CD4-positive, CD25-positive, alpha-beta regulatory T cell (primary cell): ENCODE measurements at regions not wholly inside any gene's neighbourhood (a gene's known extent, or its start where the extent isn't known, plus 50 kb on each side); places are given as distances from the start of the nearest gene placed in this dataset.

Experiments
- ATAC-seq, 2 donors: fragments of 150-1000 bp; cut with Tn5 transposase; one replicate each; pipeline ENCODE4 v1.10.0; 2021; ENCODE audit warnings: low read depth in 2 of 2, moderate number of reproducible peaks in 2 of 2, moderate library complexity in 1 of 2
- DNase-seq, 3 donors: peaks; one replicate each; pipeline versions ENCODE4 v3.0.0 to v3.0.0-alpha.2; 2012 to 2022; ENCODE audit warnings: mixed read lengths in 1 of 3
- H3K27ac ChIP-seq: one replicate; pipeline ENCODE4 v1.7.0; 2013; ENCODE audit warnings: mild to moderate bottlenecking, low read length; ENCODE audit not compliant: insufficient read depth, poor library complexity, severe bottlenecking
- H3K27me3 ChIP-seq: one replicate; pipeline ENCODE4 v1.7.0; 2013; ENCODE audit warnings: low read length; ENCODE audit not compliant: control insufficient read depth, insufficient read depth
- H3K36me3 ChIP-seq: one replicate; pipeline ENCODE4 v1.7.0; 2013; ENCODE audit warnings: mild to moderate bottlenecking, low read length, moderate library complexity; ENCODE audit not compliant: control insufficient read depth, insufficient read depth
- H3K4me1 ChIP-seq: 2 replicates; pipeline ENCODE4 v1.7.0; 2013; ENCODE audit warnings: mild to moderate bottlenecking, low read length; ENCODE audit not compliant: insufficient read depth, control insufficient read depth, poor library complexity, severe bottlenecking
- H3K4me3 ChIP-seq: one replicate; pipeline ENCODE4 v1.7.0; 2013; ENCODE audit warnings: low read depth, mild to moderate bottlenecking, low read length, moderate library complexity
- H3K9me3 ChIP-seq, 2 experiments: 1 replicate in 1 of 2; 2 replicates in 1 of 2; pipeline ENCODE4 v1.7.0; 2013; ENCODE audit warnings: low read length in 2 of 2, mild to moderate bottlenecking in 1 of 2, moderate library complexity in 1 of 2; ENCODE audit not compliant: control insufficient read depth in 2 of 2
- H3K27ac Mint-ChIP-seq, 3 donors: one replicate each; pipeline ENCODE4 v1.8.0; 2020 to 2022; ENCODE audit warnings: mild to moderate bottlenecking in 3 of 3, mixed read lengths in 3 of 3, moderate library complexity in 2 of 3
- H3K27me3 Mint-ChIP-seq: one replicate; pipeline ENCODE4 v1.8.0; 2022; ENCODE audit warnings: mild to moderate bottlenecking, mixed read lengths
- H3K36me3 Mint-ChIP-seq: one replicate; pipeline ENCODE4 v1.8.0; 2020; ENCODE audit warnings: mixed read lengths
- H3K4me1 Mint-ChIP-seq, 4 donors: one replicate each; pipeline ENCODE4 v1.8.0; 2020 to 2022; ENCODE audit warnings: mixed read lengths in 4 of 4, mild to moderate bottlenecking in 1 of 4
- H3K4me3 Mint-ChIP-seq, 4 donors: one replicate each; pipeline ENCODE4 v1.8.0; 2020 to 2022; ENCODE audit warnings: mild to moderate bottlenecking in 4 of 4, mixed read lengths in 4 of 4, moderate library complexity in 3 of 4
- H3K9me3 Mint-ChIP-seq, 7 donors: one replicate each; pipeline ENCODE4 v1.8.0; 2020 to 2022; ENCODE audit warnings: mixed read lengths in 7 of 7, mild to moderate bottlenecking in 3 of 7, moderate library complexity in 2 of 7

GRCh38 chr2:133954636-133955035, 299.2 kb upstream of the MGAT5 start:
- Histone ChIP-seq H3K27me3 (peaks cover 8% of the 10 kb centered on the region), H3K4me1 (no peaks in the 10 kb centered on the region), H3K27ac (no peak overlapping the region), H3K9me3 (no peaks in the 10 kb centered on the region), H3K4me3 (no peak overlapping the region), H3K36me3 (no peaks in the 10 kb centered on the region)
- peaks cover 0 to 3% (median 0%) of the 10 kb centered on the region in 7 donors for H3K9me3 Mint-ChIP-seq
- DNase-seq (no peak), ATAC-seq (no peak)
- H3K27me3 Mint-ChIP-seq = peaks cover 13% of the 10 kb centered on the region
- no peaks in the 10 kb centered on the region for H3K36me3 Mint-ChIP-seq
- H3K4me1 Mint-ChIP-seq = no peaks in the 10 kb centered on the region
- no peak overlapping the region for H3K27ac Mint-ChIP-seq
- no peak overlapping the region for H3K4me3 Mint-ChIP-seq

GRCh38 chr2:133955169-133955568, 298.7 kb upstream of the MGAT5 start:
- Mint-ChIP-seq H3K27ac (no peak overlapping the region), H3K9me3 (peaks cover 0 to 3% (median 0%) of the 10 kb centered on the region in 7 donors), H3K36me3 (no peaks in the 10 kb centered on the region), H3K4me3 (no peak overlapping the region), H3K27me3 (peaks cover 13% of the 10 kb centered on the region), H3K4me1 (no peaks in the 10 kb centered on the region)
- Histone ChIP-seq H3K27me3 (peaks cover 8% of the 10 kb centered on the region), H3K36me3 (no peaks in the 10 kb centered on the region), H3K9me3 (no peaks in the 10 kb centered on the region), H3K4me3 (no peak overlapping the region), H3K4me1 (no peaks in the 10 kb centered on the region), H3K27ac (no peak overlapping the region)
- ATAC-seq (no peak), DNase-seq (no peak)

- H3K4me1 Mint-ChIP-seq = no peaks in the 10 kb centered on the region
- Histone ChIP-seq H3K9me3 (no peaks in the 10 kb centered on the region), H3K36me3 (no peaks in the 10 kb centered on the region), H3K27ac (no peak overlapping the region), H3K4me1 (no peaks in the 10 kb centered on the region), H3K27me3 (peaks cover 10% of the 10 kb centered on the region), H3K4me3 (no peak overlapping the region)
- no peak overlapping the region for H3K4me3 Mint-ChIP-seq
- H3K9me3 Mint-ChIP-seq = peaks cover 0 to 3% (median 0%) of the 10 kb centered on the region in 7 donors
- no peaks in the 10 kb centered on the region for H3K36me3 Mint-ChIP-seq
- DNase-seq (no peak), ATAC-seq (no peak)
- peaks cover 13% of the 10 kb centered on the region for H3K27me3 Mint-ChIP-seq
- no peak overlapping the region for H3K27ac Mint-ChIP-seq
Observed at GRCh38 chr2:133956434-133956935, 297.4 kb upstream of the MGAT5 start.

- Histone ChIP-seq H3K27me3 (peaks cover 10% of the 10 kb centered on the region), H3K4me3 (no peak overlapping the region), H3K36me3 (no peaks in the 10 kb centered on the region), H3K27ac (no peak overlapping the region), H3K4me1 (no peaks in the 10 kb centered on the region), H3K9me3 (no peaks in the 10 kb centered on the region)
- no peak overlapping the region for H3K4me3 Mint-ChIP-seq
- H3K27me3 Mint-ChIP-seq = peaks cover 13% of the 10 kb centered on the region
- H3K4me1 Mint-ChIP-seq = no peaks in the 10 kb centered on the region
- peaks cover 0 to 3% (median 0%) of the 10 kb centered on the region in 7 donors for H3K9me3 Mint-ChIP-seq
- DNase-seq (no peak), ATAC-seq (no peak)
- no peak overlapping the region for H3K27ac Mint-ChIP-seq
- H3K36me3 Mint-ChIP-seq = no peaks in the 10 kb centered on the region
Observed at GRCh38 chr2:133957724-133958480, 296.0 kb upstream of the MGAT5 start.

GRCh38 chr2:133959066-133959465, 294.8 kb upstream of the MGAT5 start:
- Histone ChIP-seq H3K27ac (no peak overlapping the region), H3K36me3 (no peaks in the 10 kb centered on the region), H3K4me3 (no peak overlapping the region), H3K4me1 (no peaks in the 10 kb centered on the region), H3K9me3 (no peaks in the 10 kb centered on the region), H3K27me3 (peaks cover 10% of the 10 kb centered on the region)
- ATAC-seq (no peak), DNase-seq (peak in 1 of 3 donors; percentile 3)
- H3K36me3 Mint-ChIP-seq = no peaks in the 10 kb centered on the region
- H3K4me1 Mint-ChIP-seq = no peaks in the 10 kb centered on the region
- H3K9me3 Mint-ChIP-seq = peaks cover 0 to 3% (median 0%) of the 10 kb centered on the region in 7 donors
- no peak overlapping the region for H3K4me3 Mint-ChIP-seq
- H3K27ac Mint-ChIP-seq = no peak overlapping the region
- peaks cover 13% of the 10 kb centered on the region for H3K27me3 Mint-ChIP-seq

GRCh38 chr2:133966720-133967304, 287.1 kb upstream of the MGAT5 start:
- Mint-ChIP-seq H3K9me3 (peaks cover 0 to 3% (median 0%) of the 10 kb centered on the region in 7 donors), H3K36me3 (no peaks in the 10 kb centered on the region), H3K27me3 (peaks cover 15% of the 10 kb centered on the region), H3K4me1 (peaks cover 0 to 7% (median 0%) of the 10 kb centered on the region in 4 donors), H3K4me3 (no peak overlapping the region), H3K27ac (no peak overlapping the region)
- ATAC-seq (no peak), DNase-seq (no peak)
- Histone ChIP-seq H3K9me3 (no peaks in the 10 kb centered on the region), H3K27me3 (peaks cover 5% of the 10 kb centered on the region), H3K27ac (no peak overlapping the region), H3K4me3 (no peak overlapping the region), H3K4me1 (no peaks in the 10 kb centered on the region), H3K36me3 (no peaks in the 10 kb centered on the region)

GRCh38 chr2:133967326-133967725, 286.5 kb upstream of the MGAT5 start:
- no peaks in the 10 kb centered on the region for H3K36me3 ChIP-seq
- no peak overlapping the region for H3K4me3 Mint-ChIP-seq
- H3K4me3 ChIP-seq = no peak overlapping the region
- H3K27ac Mint-ChIP-seq = no peak overlapping the region
- no peaks in the 10 kb centered on the region for H3K36me3 Mint-ChIP-seq
- no peaks in the 10 kb centered on the region for H3K4me1 ChIP-seq
- peaks cover 15% of the 10 kb centered on the region for H3K27me3 Mint-ChIP-seq
- no peak overlapping the region for H3K27ac ChIP-seq
- peaks cover 0 to 3% (median 0%) of the 10 kb centered on the region in 7 donors for H3K9me3 Mint-ChIP-seq
- peaks cover 5% of the 10 kb centered on the region for H3K27me3 ChIP-seq
- no peak for ATAC-seq
- H3K4me1 Mint-ChIP-seq = peaks cover 0 to 7% (median 0%) of the 10 kb centered on the region in 4 donors
- H3K9me3 ChIP-seq = no peaks in the 10 kb centered on the region
- no peak for DNase-seq
